Neural cell (in vitro differentiated cells): ENCODE measurements at regions not wholly inside any gene's neighbourhood (a gene's known extent, or its start where the extent isn't known, plus 50 kb on each side); places are given as distances from the start of the nearest gene placed in this dataset.

ENCODE experiments used
- H2AFZ ChIP-seq: fragments of 200-600, 300-800 bp; sonication (generic), shearing (Covaris generic); 2 replicates; pipeline ENCODE4 v1.6.0; 2014; ENCODE audit warnings: low read depth, mild to moderate bottlenecking, antibody characterized with exemption, low read length, moderate library complexity
- H3F3A ChIP-seq: fragments of 200-600 bp; shearing (Covaris generic); 2 replicates; pipeline ENCODE4 v1.6.1; 2016; ENCODE audit warnings: mild to moderate bottlenecking, moderate library complexity, mixed read lengths, antibody characterized with exemption, low read length; ENCODE audit not compliant: insufficient read depth, poor library complexity, severe bottlenecking
- H3K27ac ChIP-seq: fragments of 200-600, 300-800 bp; sonication (generic), shearing (Covaris generic); 2 replicates; pipeline ENCODE4 v1.5.1; 2014; ENCODE audit warnings: mild to moderate bottlenecking, low read length, moderate library complexity
- H3K27me3 ChIP-seq: fragments of 300-800, 200-600 bp; sonication (generic), shearing (Covaris generic); 2 replicates; pipeline ENCODE4 v1.6.0; 2014; ENCODE audit warnings: mild to moderate bottlenecking, low read depth, low read length, moderate library complexity; ENCODE audit not compliant: insufficient read depth
- H3K36me3 ChIP-seq: fragments of 300-800, 200-600 bp; sonication (generic), shearing (Covaris generic); 2 replicates; pipeline ENCODE4 v1.5.1; 2014; ENCODE audit warnings: mild to moderate bottlenecking, antibody characterized with exemption, low read length, moderate library complexity; ENCODE audit not compliant: insufficient read depth
- H3K4me2 ChIP-seq: fragments of 300-800, 200-600 bp; sonication (generic), shearing (Covaris generic); 2 replicates; pipeline ENCODE4 v1.6.0; 2014; ENCODE audit warnings: mild to moderate bottlenecking, low read length
- H3K4me3 ChIP-seq: fragments of 300-800, 200-600 bp; sonication (generic), shearing (Covaris generic); 2 replicates; pipeline ENCODE4 v1.5.1; 2014; ENCODE audit warnings: mild to moderate bottlenecking, low read length, moderate library complexity
- H3K79me2 ChIP-seq: fragments of 200-600 bp; shearing (Covaris generic); replicated peaks from 2 replicates; pipeline ENCODE4 v1.6.0; 2014; ENCODE audit warnings: mild to moderate bottlenecking, low read length, moderate library complexity; ENCODE audit not compliant: insufficient read depth
- H3K9ac ChIP-seq: fragments of 300-800, 200-600 bp; sonication (generic), shearing (Covaris generic); 2 replicates; pipeline ENCODE4 v1.6.1; 2016; ENCODE audit warnings: mild to moderate bottlenecking, low read length, mixed read lengths
- H3K9me2 ChIP-seq: fragments of 200-600 bp; shearing (Covaris generic); 2 replicates; pipeline ENCODE4 v1.6.1; 2016; ENCODE audit warnings: mild to moderate bottlenecking, low read length, mixed read lengths; ENCODE audit not compliant: insufficient read depth
- H3K9me3 ChIP-seq: fragments of 200-600, 300-800 bp; sonication (generic), shearing (Covaris generic); 2 replicates; pipeline ENCODE4 v1.6.1; 2016; ENCODE audit warnings: mild to moderate bottlenecking, mixed run types, low read length, moderate library complexity, mixed read lengths
- H4K20me1 ChIP-seq: fragments of 200-600 bp; shearing (Covaris generic); 2 replicates; pipeline ENCODE4 v1.6.1; 2016; ENCODE audit warnings: mild to moderate bottlenecking, mixed run types; ENCODE audit not compliant: insufficient read depth
- CTCF ChIP-seq: fragments of 450-650 bp; IDR thresholded peaks from 2 replicates; pipeline ENCODE4 v1.5.1; 2014; ENCODE audit warnings: antibody characterized with exemption, mild to moderate bottlenecking, moderate library complexity; ENCODE audit not compliant: poor library complexity, severe bottlenecking
- EP300 ChIP-seq: fragments of 450-650 bp; conservative IDR thresholded peaks from 2 replicates; pipeline ENCODE4 v1.6.1; 2014; ENCODE audit warnings: antibody characterized with exemption, mild to moderate bottlenecking, moderate library complexity; ENCODE audit not compliant: poor library complexity, severe bottlenecking
- EZH2 ChIP-seq: fragments of 200-600, 300-800 bp; shearing (Covaris generic), sonication (generic); IDR thresholded peaks from 2 replicates; pipeline ENCODE4 v1.6.1; 2014; ENCODE audit warnings: antibody characterized with exemption, low read length, borderline replicate concordance, mild to moderate bottlenecking; ENCODE audit not compliant: insufficient read depth, poor library complexity, severe bottlenecking
- MXI1 ChIP-seq: fragments of 450-650 bp; conservative IDR thresholded peaks from 2 replicates; pipeline ENCODE4 v1.6.1; 2014; ENCODE audit warnings: antibody characterized with exemption, mild to moderate bottlenecking; ENCODE audit not compliant: poor library complexity, severe bottlenecking
- POLR2AphosphoS5 ChIP-seq: IDR thresholded peaks from 2 replicates; pipeline ENCODE4 v1.6.1; 2012
- RAD21 ChIP-seq: fragments of 450-650 bp; conservative IDR thresholded peaks from 2 replicates; pipeline ENCODE4 v1.6.1; 2014; ENCODE audit warnings: antibody characterized with exemption, mild to moderate bottlenecking, moderate library complexity
- REST ChIP-seq: IDR thresholded peaks from 2 replicates; pipeline ENCODE4 v1.6.1; 2012; ENCODE audit warnings: borderline replicate concordance
- SMC3 ChIP-seq: fragments of 450-650 bp; conservative IDR thresholded peaks from 2 replicates; pipeline ENCODE4 v1.6.1; 2014; ENCODE audit warnings: antibody characterized with exemption, mild to moderate bottlenecking, moderate library complexity; ENCODE audit not compliant: poor library complexity
- TAF1 ChIP-seq: IDR thresholded peaks from 2 replicates; pipeline ENCODE4 v1.6.1; 2012; ENCODE audit warnings: low read depth

GRCh38 chr6:167485186-167485978 is 160.5 kb downstream of the TTLL2 start (continued):
- TF ChIP-seq SMC3: peak; percentile 59

GRCh38 chr6:167487749-167488664 is 163.1 kb downstream of the TTLL2 start:
- Histone ChIP-seq H3K27ac (no peak overlapping the region), H3K4me2 (no peak overlapping the region), H3F3A (no peaks in the 10 kb centered on the region), H3K9ac (no peak overlapping the region), H3K36me3 (no peaks in the 10 kb centered on the region), H3K27me3 (no peaks in the 10 kb centered on the region), H3K4me3 (no peak overlapping the region), H3K9me2 (no peaks in the 10 kb centered on the region), H3K9me3 (no peaks in the 10 kb centered on the region), H3K79me2 (no peaks in the 10 kb centered on the region), H2AFZ (no peak overlapping the region), H4K20me1 (no peaks in the 10 kb centered on the region)
- no peak for TF ChIP-seq RAD21
- TF ChIP-seq SMC3: no peak
- no peak for TF ChIP-seq MXI1
- no peak for TF ChIP-seq EP300
- no peak for TF ChIP-seq TAF1
- TF ChIP-seq REST: no peak
- TF ChIP-seq CTCF: no peak
- no peak for TF ChIP-seq EZH2
- no peak for TF ChIP-seq POLR2AphosphoS5
